Natural killer cell treated with Interleukin-12 subunit alpha and Interleukin-12 subunit beta and Interleukin-15 and Interleukin-18, amount 100 ng/mL, for 72 hours (primary cell): ENCODE measurements at regions not wholly inside any gene's neighbourhood (a gene's known extent, or its start where the extent isn't known, plus 50 kb on each side); places are given as distances from the start of the nearest gene placed in this dataset.

Experiments
- ATAC-seq, 2 donors: fragments of 150-1000 bp; cut with Tn5 transposase in 1 of 2; sonication (Bioruptor Pico), chemical (Tn5 transposase) in 1 of 2; 2 replicates each; pipeline ENCODE4 v1.10.0; 2021
- DNase-seq: peaks from one replicate; pipeline ENCODE4 v3.0.0; 2022; ENCODE audit warnings: low spot score
- H3K27ac Mint-ChIP-seq, 2 donors: 1 replicate in 1 of 2; 2 replicates in 1 of 2; pipeline ENCODE4 v1.8.0; 2022; ENCODE audit warnings: mixed read lengths in 2 of 2, mild to moderate bottlenecking in 1 of 2, moderate library complexity in 1 of 2
- H3K27me3 Mint-ChIP-seq, 2 donors: 1 replicate in 1 of 2; 2 replicates in 1 of 2; pipeline ENCODE4 v1.8.0; 2022; ENCODE audit warnings: mixed read lengths in 2 of 2
- H3K36me3 Mint-ChIP-seq: one replicate; pipeline ENCODE4 v1.8.0; 2022; ENCODE audit warnings: mixed read lengths
- H3K4me1 Mint-ChIP-seq, 2 donors: 1 replicate in 1 of 2; 2 replicates in 1 of 2; pipeline ENCODE4 v1.8.0; 2022; ENCODE audit warnings: low read depth in 2 of 2, mixed read lengths in 2 of 2, mild to moderate bottlenecking in 1 of 2
- H3K4me3 Mint-ChIP-seq: one replicate; pipeline ENCODE4 v1.8.0; 2022; ENCODE audit warnings: mixed read lengths
- H3K9me3 Mint-ChIP-seq: 2 replicates; pipeline ENCODE4 v1.8.0; 2022; ENCODE audit warnings: mixed read lengths

- H3K27me3 Mint-ChIP-seq = peaks cover 0 to 2% of the 10 kb centered on the region in 2 donors
- no peak for ATAC-seq
- H3K9me3 Mint-ChIP-seq = peaks cover 8% of the 10 kb centered on the region
- DNase-seq = no peak
- H3K4me3 Mint-ChIP-seq = no peak overlapping the region
- H3K36me3 Mint-ChIP-seq = no peaks in the 10 kb centered on the region
- no peaks in the 10 kb centered on the region for H3K4me1 Mint-ChIP-seq
- no peak overlapping the region for H3K27ac Mint-ChIP-seq
These were observed 684.1 kb upstream of the ARGLU1 start for GRCh38 chr13:107252021-107252420.

- Mint-ChIP-seq H3K36me3 (no peaks in the 10 kb centered on the region), H3K4me3 (no peak overlapping the region), H3K27ac (no peak overlapping the region), H3K9me3 (peaks cover 8% of the 10 kb centered on the region), H3K4me1 (no peaks in the 10 kb centered on the region), H3K27me3 (peaks cover 0 to 2% of the 10 kb centered on the region in 2 donors)
- ATAC-seq = no peak
- DNase-seq = no peak
These were observed 683.4 kb upstream of the ARGLU1 start for GRCh38 chr13:107251341-107251740.

DNA sequence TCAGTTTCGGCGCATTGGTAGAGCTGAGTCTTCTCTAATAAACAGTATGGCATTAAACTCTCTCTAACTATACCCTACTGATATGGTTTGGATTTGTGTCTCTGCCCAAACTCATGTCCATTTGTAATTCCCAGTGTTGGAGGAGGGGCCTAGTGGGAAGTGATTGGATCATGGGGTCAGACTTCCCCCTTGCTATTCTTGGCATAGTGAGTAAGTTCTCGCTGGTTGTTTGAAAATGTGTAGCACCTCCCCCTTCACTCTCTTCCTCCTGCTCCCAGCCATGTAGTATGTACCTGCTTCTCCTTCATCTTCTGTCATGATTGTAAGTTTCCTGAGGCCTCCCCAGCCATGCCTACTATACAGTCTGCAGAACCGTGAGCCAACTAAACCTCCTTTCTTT lies 682.7 kb upstream of the ARGLU1 start:
- Mint-ChIP-seq H3K4me3 (no peak overlapping the region), H3K9me3 (peaks cover 8% of the 10 kb centered on the region), H3K27me3 (peaks cover 0 to 2% of the 10 kb centered on the region in 2 donors), H3K27ac (no peak overlapping the region), H3K36me3 (no peaks in the 10 kb centered on the region), H3K4me1 (no peaks in the 10 kb centered on the region)
- ATAC-seq = no peak
- no peak for DNase-seq

- Mint-ChIP-seq H3K9me3 (peaks cover 3% of the 10 kb centered on the region), H3K36me3 (no peaks in the 10 kb centered on the region), H3K27ac (no peak overlapping the region), H3K27me3 (peaks cover 0 to 2% of the 10 kb centered on the region in 2 donors), H3K4me1 (no peaks in the 10 kb centered on the region), H3K4me3 (no peak overlapping the region)
- DNase-seq (no peak), ATAC-seq (no peak)
These were observed 676.3 kb upstream of the ARGLU1 start for GRCh38 chr13:107244241-107244640.

DNA sequence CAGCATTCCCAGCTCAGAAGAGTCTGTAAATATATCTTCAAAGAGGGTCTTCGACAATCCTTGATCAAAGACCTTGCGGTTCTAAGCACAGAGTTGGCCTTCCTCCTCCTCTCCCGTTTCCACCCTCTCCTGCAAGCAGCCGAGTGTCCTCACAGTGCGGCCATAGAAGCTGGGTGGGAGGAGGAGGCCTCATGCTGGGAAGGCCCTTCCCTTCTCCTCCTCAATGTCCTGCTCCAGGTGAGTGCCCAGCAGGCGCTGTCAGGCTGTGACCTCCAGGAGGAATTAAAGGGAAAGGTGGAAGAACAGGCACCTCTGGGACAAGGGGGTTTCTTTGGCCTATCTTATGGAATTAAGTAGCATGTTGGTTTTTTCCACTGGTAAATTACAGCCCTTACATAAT lies 674.2 kb upstream of the ARGLU1 start:
- no peaks in the 10 kb centered on the region for H3K4me1 Mint-ChIP-seq
- no peak overlapping the region for H3K27ac Mint-ChIP-seq
- H3K4me3 Mint-ChIP-seq = no peak overlapping the region
- DNase-seq (no peak), ATAC-seq (no peak)
- H3K9me3 Mint-ChIP-seq = peaks cover 3% of the 10 kb centered on the region
- no peaks in the 10 kb centered on the region for H3K36me3 Mint-ChIP-seq
- H3K27me3 Mint-ChIP-seq = no peaks in the 10 kb centered on the region

GRCh38 chr13:107241381-107241780 lies 673.4 kb upstream of the ARGLU1 start:
- Mint-ChIP-seq H3K4me3 (no peak overlapping the region), H3K9me3 (peaks cover 3% of the 10 kb centered on the region), H3K36me3 (no peaks in the 10 kb centered on the region), H3K4me1 (no peaks in the 10 kb centered on the region), H3K27me3 (no peaks in the 10 kb centered on the region), H3K27ac (no peak overlapping the region)
- ATAC-seq (no peak), DNase-seq (no peak)

GRCh38 chr13:107239213-107239612 lies 671.3 kb upstream of the ARGLU1 start:
- no peaks in the 10 kb centered on the region for H3K4me1 Mint-ChIP-seq
- H3K27ac Mint-ChIP-seq = no peak overlapping the region
- DNase-seq (no peak), ATAC-seq (no peak)
- no peaks in the 10 kb centered on the region for H3K36me3 Mint-ChIP-seq
- peaks cover 3% of the 10 kb centered on the region for H3K9me3 Mint-ChIP-seq
- H3K4me3 Mint-ChIP-seq = no peak overlapping the region
- H3K27me3 Mint-ChIP-seq = no peaks in the 10 kb centered on the region

DNA sequence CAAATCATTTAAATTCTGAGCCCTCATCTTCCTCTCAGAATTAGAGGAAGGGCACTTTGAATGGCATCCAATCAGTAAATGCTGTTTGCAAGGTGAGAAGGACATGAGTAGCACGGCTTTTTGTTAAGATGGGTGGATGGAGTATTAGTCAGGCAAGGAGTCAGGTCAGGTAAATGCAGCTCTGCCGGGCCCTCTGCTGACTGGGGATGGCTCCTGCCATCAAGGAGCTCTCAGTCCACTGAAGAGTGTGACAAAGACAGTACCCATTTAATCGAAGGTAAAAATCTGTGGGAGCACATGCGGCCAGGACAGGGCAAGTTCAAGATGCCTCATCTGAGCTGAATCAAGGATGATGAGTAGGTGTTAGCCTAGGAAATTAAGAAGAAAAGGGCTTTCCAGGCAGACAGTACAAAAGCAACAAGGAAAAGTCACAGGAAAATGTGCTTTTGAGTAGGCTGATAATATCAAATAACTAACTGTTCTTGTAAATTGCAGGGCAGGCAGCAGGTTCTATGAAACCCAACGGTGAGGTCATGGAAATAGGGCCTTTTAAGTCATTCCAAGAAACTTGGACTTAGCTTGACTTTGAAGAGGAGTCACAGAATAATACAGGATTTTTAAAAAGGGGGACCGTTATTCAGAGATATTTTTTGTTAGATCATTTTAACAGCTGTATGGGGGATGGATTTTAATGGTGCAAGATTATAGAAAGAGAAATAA lies 670.5 kb upstream of the ARGLU1 start:
- H3K9me3 Mint-ChIP-seq = peaks cover 3% of the 10 kb centered on the region
- DNase-seq (no peak), ATAC-seq (no peak)
- no peaks in the 10 kb centered on the region for H3K4me1 Mint-ChIP-seq
- H3K27me3 Mint-ChIP-seq = no peaks in the 10 kb centered on the region
- no peak overlapping the region for H3K27ac Mint-ChIP-seq
- H3K36me3 Mint-ChIP-seq = no peaks in the 10 kb centered on the region
- no peak overlapping the region for H3K4me3 Mint-ChIP-seq

GRCh38 chr13:107234319-107235073 lies 666.6 kb upstream of the ARGLU1 start:
- peaks cover under 1% of the 10 kb centered on the region for H3K9me3 Mint-ChIP-seq

GRCh38 chr13:107233541-107233940 lies 665.6 kb upstream of the ARGLU1 start:
- no peaks in the 10 kb centered on the region for H3K9me3 Mint-ChIP-seq
- H3K27me3 Mint-ChIP-seq = no peaks in the 10 kb centered on the region
- ATAC-seq (no peak), DNase-seq (no peak)
- H3K36me3 Mint-ChIP-seq = no peaks in the 10 kb centered on the region
- no peak overlapping the region for H3K4me3 Mint-ChIP-seq
- no peak overlapping the region for H3K27ac Mint-ChIP-seq
- H3K4me1 Mint-ChIP-seq = no peaks in the 10 kb centered on the region

More at GRCh38 chr13:107234319-107235073, 666.6 kb upstream of the ARGLU1 start:
- DNase-seq = no peak
- H3K4me1 Mint-ChIP-seq = no peaks in the 10 kb centered on the region
- no peak overlapping the region for H3K27ac Mint-ChIP-seq
- no peaks in the 10 kb centered on the region for H3K27me3 Mint-ChIP-seq
- no peak overlapping the region for H3K4me3 Mint-ChIP-seq
- no peak for ATAC-seq
- no peaks in the 10 kb centered on the region for H3K36me3 Mint-ChIP-seq

DNA sequence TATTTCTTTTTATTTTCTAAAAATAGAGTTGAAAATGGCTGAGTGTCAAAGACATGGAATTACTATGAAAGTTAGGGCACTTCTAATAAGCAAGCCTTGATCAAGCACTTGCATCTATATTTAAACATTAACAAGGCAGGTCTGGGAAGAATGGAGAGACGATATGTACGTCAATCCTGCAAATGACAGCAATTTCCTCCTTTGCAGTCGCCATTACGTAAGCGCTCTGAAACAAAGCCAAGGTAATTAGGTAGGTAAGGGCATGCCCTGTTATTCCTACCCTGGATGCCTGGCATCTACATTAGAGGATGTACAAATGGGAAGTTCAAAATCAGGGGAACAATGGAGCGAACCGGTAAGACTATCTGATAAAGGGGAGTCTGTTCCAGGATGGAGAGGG lies 664.0 kb upstream of the ARGLU1 start:
- H3K9me3 Mint-ChIP-seq = no peaks in the 10 kb centered on the region
- H3K27me3 Mint-ChIP-seq = no peaks in the 10 kb centered on the region
- no peak for ATAC-seq
- H3K36me3 Mint-ChIP-seq = no peaks in the 10 kb centered on the region
- no peak overlapping the region for H3K27ac Mint-ChIP-seq
- DNase-seq = no peak
- H3K4me3 Mint-ChIP-seq = no peak overlapping the region
- no peaks in the 10 kb centered on the region for H3K4me1 Mint-ChIP-seq

- DNase-seq (no peak), ATAC-seq (no peak)
- H3K36me3 Mint-ChIP-seq = no peaks in the 10 kb centered on the region
- H3K9me3 Mint-ChIP-seq = no peaks in the 10 kb centered on the region
- H3K27ac Mint-ChIP-seq = no peak overlapping the region
- peaks cover 0 to 2% of the 10 kb centered on the region in 2 donors for H3K27me3 Mint-ChIP-seq
- H3K4me1 Mint-ChIP-seq = no peaks in the 10 kb centered on the region
- H3K4me3 Mint-ChIP-seq = no peak overlapping the region
These were observed 655.9 kb upstream of the ARGLU1 start for GRCh38 chr13:107223867-107224266.

DNA sequence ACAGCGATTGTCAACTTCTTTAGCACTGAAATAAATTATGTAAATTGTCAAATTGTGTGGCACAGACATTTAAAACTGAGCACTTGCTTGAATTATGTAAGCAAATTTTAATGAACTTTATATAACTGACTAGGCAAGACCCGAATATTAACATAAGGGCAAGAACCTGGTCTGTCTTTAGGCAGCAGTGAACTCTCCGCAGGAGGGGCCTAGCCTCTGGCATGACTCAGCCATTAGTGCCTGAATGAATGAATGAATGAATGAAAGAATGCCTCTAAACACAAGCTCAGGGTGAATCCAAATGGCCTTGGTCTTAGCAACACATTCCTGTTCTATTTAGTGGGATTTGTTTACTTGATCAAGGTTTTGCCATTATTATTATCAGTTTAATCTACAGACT lies 654.7 kb upstream of the ARGLU1 start:
- H3K36me3 Mint-ChIP-seq = no peaks in the 10 kb centered on the region
- no peak for ATAC-seq

GRCh38 chr13:107220245-107220644 lies 652.3 kb upstream of the ARGLU1 start:
- Mint-ChIP-seq H3K4me1 (no peaks in the 10 kb centered on the region), H3K27ac (no peak overlapping the region), H3K4me3 (no peak overlapping the region), H3K9me3 (no peaks in the 10 kb centered on the region), H3K27me3 (peaks cover 2 to 5% of the 10 kb centered on the region in 2 donors), H3K36me3 (no peaks in the 10 kb centered on the region)
- no peak for DNase-seq
- ATAC-seq = no peak

More for the DNA sequence above, 654.7 kb upstream of the ARGLU1 start:
- peaks cover 2 to 5% of the 10 kb centered on the region in 2 donors for H3K27me3 Mint-ChIP-seq
- H3K4me3 Mint-ChIP-seq = no peak overlapping the region
- no peak for DNase-seq
- H3K27ac Mint-ChIP-seq = no peak overlapping the region
- H3K4me1 Mint-ChIP-seq = no peaks in the 10 kb centered on the region
- no peaks in the 10 kb centered on the region for H3K9me3 Mint-ChIP-seq
